ENCODE measurements at regions not wholly inside any gene's neighbourhood (a gene's known extent, or its start where the extent isn't known, plus 50 kb on each side); places are given as distances from the start of the nearest gene placed in this dataset.

- Histone ChIP-seq H3K9me3 (replicated peaks; ENCODE audit: control insufficient read depth, insufficient read depth, low read length) (peaks cover 1% of the 10 kb centered on the region), H3K79me2 (ENCODE audit: control insufficient read depth, insufficient read depth, low read length) (no peaks in the 10 kb centered on the region), H3K27me3 (ENCODE audit: control insufficient read depth in 2 of 2, insufficient read depth in 2 of 2, low read length in 2 of 2) (no peaks in the 10 kb centered on the region), H3K4me2 (ENCODE audit: insufficient read depth, low read length) (no peak overlapping the region), H3K4me1 (ENCODE audit: control insufficient read depth, extremely low read depth, insufficient read depth, low read length) (no peaks in the 10 kb centered on the region), H3K36me3 (ENCODE audit: control insufficient read depth in 2 of 2, extremely low read depth in 1 of 2, insufficient read depth in 2 of 2, low read length in 2 of 2) (no peaks in the 10 kb centered on the region), H3K4me3 (replicated peaks in 1 of 3; ENCODE audit: insufficient read depth in 1 of 3, low read depth in 1 of 3, low read length in 3 of 3) (no peak overlapping the region), H3K27ac (ENCODE audit: insufficient read depth, low read depth, low read length) (no peak overlapping the region), H3K9me1 (replicated peaks; ENCODE audit: control insufficient read depth, extremely low read depth, insufficient read depth, low read length) (no peaks in the 10 kb centered on the region), H3K9ac (replicated peaks; ENCODE audit: extremely low read depth, insufficient read depth, low read length) (no peak overlapping the region), H2AFZ (ENCODE audit: low read depth, low read length) (no peak overlapping the region), H4K20me1 (replicated peaks; ENCODE audit: control insufficient read depth, extremely low read depth, insufficient read depth, low read length) (no peaks in the 10 kb centered on the region)
- CTCF ChIA-PET, result no interaction called here
- POLR2A ChIA-PET, result no interaction called here
- FAIRE-seq (no peak), DNase-seq (ENCODE audit: low read depth, low spot score) (no peak)
- dilution Hi-C loops (cut with MboI; ENCODE audit: extremely low pct_ligation_motif_present, low sequenced_read_pairs) (no loop called here), intact Hi-C loops (cut with micrococcal nuclease) (no loop called here)
- no TSS peak for BruUV-seq (replicated peaks)
- TF ChIP-seq MYC (IDR thresholded peaks at IDR 0.05; ENCODE audit: low read depth, low read length) (no peak), CTCF (IDR thresholded peaks at IDR 0.05; ENCODE audit: extremely low read depth in 1 of 2, insufficient read depth in 1 of 2, low read depth in 1 of 2, low read length in 2 of 2) (no peak), MAX (IDR thresholded peaks at IDR 0.05; ENCODE audit: insufficient read depth, insufficient read length) (no peak), GATA2 (IDR thresholded peaks at IDR 0.05; ENCODE audit: insufficient read depth, insufficient read length, low read depth, low read length) (no peak)
Measured at GRCh38 chr7:56219017-56219416, 102.8 kb upstream of the NUPR2 start.

GRCh38 chr7:56218510-56218909 lies 102.3 kb upstream of the NUPR2 start:
- FAIRE-seq (no peak), DNase-seq (ENCODE audit: low read depth, low spot score) (no peak)
- TF ChIP-seq POLR2AphosphoS5 (IDR thresholded peaks at IDR 0.05; ENCODE audit: insufficient read depth, low read depth, low read length), result no peak
- TF ChIP-seq FOS (IDR thresholded peaks at IDR 0.05; ENCODE audit: borderline replicate concordance, insufficient read depth, low read length), result no peak
- TF ChIP-seq EZH2 (IDR thresholded peaks at IDR 0.05; ENCODE audit: borderline replicate concordance, low read depth, low read length, severe bottlenecking), result no peak
- TF ChIP-seq JUN (IDR thresholded peaks at IDR 0.05; ENCODE audit: borderline replicate concordance, insufficient read depth, insufficient read length, low read depth), result no peak
- no peak for TF ChIP-seq MYC (IDR thresholded peaks at IDR 0.05; ENCODE audit: low read depth, low read length)
- TF ChIP-seq MAX (IDR thresholded peaks at IDR 0.05; ENCODE audit: insufficient read depth, insufficient read length), result no peak
- no peak for TF ChIP-seq GATA2 (IDR thresholded peaks at IDR 0.05; ENCODE audit: insufficient read depth, insufficient read length, low read depth, low read length)
- no peak for TF ChIP-seq CTCF (IDR thresholded peaks at IDR 0.05; ENCODE audit: extremely low read depth in 1 of 2, insufficient read depth in 1 of 2, low read depth in 1 of 2, low read length in 2 of 2)
- TF ChIP-seq POLR2A (IDR thresholded peaks at IDR 0.05; ENCODE audit: low read depth, low read length), result no peak
- no peaks in the 10 kb centered on the region for H3K9me1 ChIP-seq (replicated peaks; ENCODE audit: control insufficient read depth, extremely low read depth, insufficient read depth, low read length)
- H3K36me3 ChIP-seq (ENCODE audit: control insufficient read depth in 2 of 2, extremely low read depth in 1 of 2, insufficient read depth in 2 of 2, low read length in 2 of 2), result no peaks in the 10 kb centered on the region
- CTCF ChIA-PET, result no interaction called here
- POLR2A ChIA-PET, result no interaction called here
- H2AFZ ChIP-seq (ENCODE audit: low read depth, low read length), result no peak overlapping the region
- H3K4me1 ChIP-seq (ENCODE audit: control insufficient read depth, extremely low read depth, insufficient read depth, low read length), result no peaks in the 10 kb centered on the region
- no peak overlapping the region for H3K4me2 ChIP-seq (ENCODE audit: insufficient read depth, low read length)
- H3K27me3 ChIP-seq (ENCODE audit: control insufficient read depth in 2 of 2, insufficient read depth in 2 of 2, low read length in 2 of 2), result no peaks in the 10 kb centered on the region
- no peaks in the 10 kb centered on the region for H4K20me1 ChIP-seq (replicated peaks; ENCODE audit: control insufficient read depth, extremely low read depth, insufficient read depth, low read length)
- H3K27ac ChIP-seq (ENCODE audit: insufficient read depth, low read depth, low read length), result no peak overlapping the region
- H3K9ac ChIP-seq (replicated peaks; ENCODE audit: extremely low read depth, insufficient read depth, low read length), result no peak overlapping the region
- dilution Hi-C loops (cut with MboI; ENCODE audit: extremely low pct_ligation_motif_present, low sequenced_read_pairs), result no loop called here
- peaks cover 1% of the 10 kb centered on the region for H3K9me3 ChIP-seq (replicated peaks; ENCODE audit: control insufficient read depth, insufficient read depth, low read length)
- no peak overlapping the region for H3K4me3 ChIP-seq (replicated peaks in 1 of 3; ENCODE audit: insufficient read depth in 1 of 3, low read depth in 1 of 3, low read length in 3 of 3)
- H3K79me2 ChIP-seq (ENCODE audit: control insufficient read depth, insufficient read depth, low read length), result no peaks in the 10 kb centered on the region
- BruUV-seq (replicated peaks), result no TSS peak
- intact Hi-C loops (cut with micrococcal nuclease), result no loop called here
